DMS153 treated with DMSO at 0.1 percent for 48 hours (cell line): ENCODE measurements at regions not wholly inside any gene's neighbourhood (a gene's known extent, or its start where the extent isn't known, plus 50 kb on each side); places are given as distances from the start of the nearest gene placed in this dataset.

Source experiments
- DNase-seq: peaks from one replicate; lab custom pipeline; 2025; ENCODE audit not compliant: unreplicated experiment; lab: John Stamatoyannopoulos, UW

DNA sequence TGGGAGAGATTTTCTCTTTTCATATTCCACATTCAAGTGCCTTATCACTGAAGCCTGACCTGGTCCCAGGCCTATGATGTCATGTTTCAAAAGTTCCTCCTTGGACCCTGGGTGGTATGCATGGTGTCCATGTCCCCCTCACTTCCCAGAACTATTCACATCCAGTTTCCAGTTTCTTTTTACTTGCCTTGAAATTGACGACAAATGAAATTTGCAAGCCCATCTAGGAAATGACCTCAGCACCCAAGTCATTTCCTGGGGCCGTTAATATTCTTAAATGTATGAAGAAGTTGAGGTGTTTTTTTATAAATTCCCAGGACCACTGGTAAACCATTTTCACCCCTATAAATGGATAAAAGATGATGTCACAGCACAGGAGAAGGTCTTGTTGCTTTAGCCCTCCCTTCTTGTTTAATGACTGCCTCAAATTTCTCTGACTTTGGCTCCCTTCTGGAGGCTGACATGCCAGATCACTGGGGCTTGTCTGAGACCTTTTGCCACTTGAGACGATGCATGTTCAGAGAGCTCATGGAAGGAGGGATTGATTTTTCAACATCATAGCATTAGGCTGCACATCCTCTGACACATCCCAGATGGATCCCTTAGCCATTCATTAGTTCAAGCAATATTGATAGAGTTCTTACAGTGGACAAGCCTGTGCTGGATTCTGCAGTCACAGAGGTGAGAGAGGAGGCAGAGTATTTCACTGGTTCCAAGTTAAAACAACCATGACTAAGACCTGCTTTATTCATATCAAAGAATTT, 221.3 kb downstream of the PLPP3 start:
- DNase-seq, result no peak

DNA sequence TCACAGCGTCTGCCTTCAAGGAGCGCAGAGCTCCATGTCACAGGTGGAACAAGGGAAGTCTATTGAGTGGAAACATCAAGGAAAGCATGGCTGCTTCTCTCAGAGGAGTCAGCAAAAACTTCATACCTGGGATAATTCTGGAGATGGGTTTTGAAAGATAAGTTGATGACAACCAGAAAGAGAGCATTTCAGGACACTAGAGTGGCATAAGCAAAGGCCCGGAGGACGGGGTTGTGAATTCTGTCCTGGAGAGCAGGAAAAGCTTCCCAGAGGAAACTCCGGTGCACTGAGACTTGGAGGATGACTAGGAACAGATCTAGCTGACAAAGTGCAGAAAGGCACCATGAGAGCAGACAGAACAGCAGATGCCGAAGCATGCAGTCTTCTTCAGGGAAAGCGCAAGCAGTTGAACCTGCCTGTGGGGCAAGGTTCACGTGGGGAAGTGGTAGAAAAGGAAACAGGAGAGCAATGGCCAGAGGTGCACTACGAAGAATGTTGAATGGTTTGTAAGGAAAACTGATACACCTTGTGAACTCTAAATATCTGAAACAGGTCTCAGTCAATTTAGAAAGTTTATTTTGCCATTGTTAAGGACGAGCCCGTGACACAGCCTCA, 222.9 kb downstream of the PLPP3 start:
- no peak for DNase-seq

DNA sequence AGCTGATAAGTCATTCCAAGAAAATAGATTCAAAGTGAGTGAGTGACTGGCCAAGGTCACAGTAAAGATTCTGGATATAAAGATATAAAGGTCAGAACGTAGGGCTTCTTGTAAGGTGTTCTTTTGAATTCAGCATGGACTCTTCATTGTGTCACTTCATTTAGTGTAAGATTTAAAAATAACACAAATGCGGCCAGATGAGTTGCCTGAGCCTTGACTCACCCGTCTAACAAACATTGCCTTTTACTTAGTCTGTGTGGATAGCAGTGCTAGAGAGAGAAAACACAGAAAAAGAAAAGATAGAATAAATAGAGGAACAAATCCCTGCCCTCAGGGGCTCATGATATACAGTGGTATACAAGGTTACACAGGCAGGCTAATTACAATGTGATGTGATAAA, 223.4 kb downstream of the PLPP3 start:
- DNase-seq, result no peak

DNA sequence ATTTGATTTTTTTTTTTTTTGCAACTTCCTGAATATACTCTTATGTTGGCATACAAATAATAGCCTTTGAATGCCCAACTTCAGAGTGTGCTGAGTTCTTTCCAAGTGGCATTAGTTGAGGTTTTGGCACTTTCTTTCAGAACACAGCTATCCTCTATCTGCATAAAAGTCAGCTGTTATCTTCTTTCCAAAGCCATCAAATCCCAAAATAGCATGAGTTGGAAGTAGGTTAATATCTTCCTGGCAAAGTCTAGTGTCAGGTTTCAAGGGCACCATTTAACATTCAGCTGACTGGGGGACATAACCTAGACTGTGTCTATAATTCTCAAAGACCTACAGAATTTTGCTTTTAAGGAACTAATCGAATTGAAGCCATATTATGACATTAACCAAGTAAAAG, 223.9 kb downstream of the PLPP3 start:
- no peak for DNase-seq

DNA sequence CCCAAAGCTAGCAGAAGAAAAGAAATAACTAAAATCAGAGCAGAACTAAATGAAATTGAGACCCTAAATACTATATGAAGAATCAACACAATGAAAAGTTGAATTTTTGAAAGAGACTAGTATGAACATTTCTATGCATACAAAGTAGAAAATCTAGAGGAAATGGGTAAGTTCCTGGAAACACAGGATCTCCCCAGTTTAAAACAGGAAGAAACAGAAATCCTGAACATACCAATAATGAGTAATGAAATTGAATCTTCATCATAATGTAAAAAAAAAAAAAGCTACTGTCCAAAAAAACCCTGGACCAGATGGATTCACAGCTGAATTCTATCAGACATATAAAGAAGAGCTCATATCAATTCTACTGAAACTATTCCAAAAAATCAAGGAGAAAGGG, 233.5 kb downstream of the PLPP3 start:
- DNase-seq, result no peak

DNA sequence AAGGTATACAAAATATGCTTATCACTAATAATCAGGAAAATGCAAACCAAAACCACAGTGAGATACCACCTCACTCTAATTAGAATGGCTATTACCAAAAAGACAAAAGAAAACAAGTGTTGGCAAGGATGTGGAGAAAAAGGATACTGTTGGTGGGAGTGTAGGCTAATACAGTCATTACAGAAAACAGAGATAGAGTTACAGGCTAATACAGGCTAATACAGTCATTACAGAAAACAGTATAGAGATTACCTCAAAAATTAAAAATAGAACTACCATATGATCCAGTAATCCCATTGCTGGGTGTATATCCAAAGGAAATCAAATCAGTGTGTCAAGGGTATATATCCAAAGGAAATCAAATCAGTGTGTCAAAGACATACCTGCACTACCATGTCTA, 238.4 kb downstream of the PLPP3 start:
- no peak for DNase-seq

DNA sequence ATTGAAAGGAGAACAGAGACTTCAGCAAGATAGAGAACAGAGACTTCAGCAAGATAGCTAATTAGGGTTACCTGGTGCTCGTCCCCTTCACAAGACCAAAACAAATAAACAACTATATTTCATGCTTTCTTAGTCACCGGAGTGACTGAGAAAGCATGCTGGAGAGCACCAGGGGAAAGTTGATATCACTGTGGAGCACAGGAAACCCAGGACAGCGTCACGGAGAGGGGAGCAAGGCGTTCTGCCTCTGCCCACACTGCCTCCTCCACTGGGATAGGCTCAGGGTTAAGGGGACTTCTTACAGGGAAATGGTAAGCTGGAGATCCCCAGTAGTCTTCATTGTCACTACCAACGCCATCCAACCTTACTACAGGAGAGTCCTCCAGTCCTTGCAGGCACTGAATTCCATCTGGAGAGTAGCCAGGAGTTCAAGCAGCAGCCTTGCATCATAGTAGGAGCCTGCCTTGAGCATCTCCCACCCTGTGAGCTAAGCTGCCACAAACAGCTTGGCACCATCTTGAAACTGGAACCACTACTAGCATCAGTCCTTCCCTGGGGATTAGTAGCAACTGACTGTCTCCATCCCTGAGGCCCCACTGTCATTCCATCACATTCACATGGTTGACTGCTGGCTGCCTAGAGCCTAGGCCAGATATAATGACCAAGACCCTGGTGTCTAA, 239.4 kb downstream of the PLPP3 start:
- no peak for DNase-seq

DNA sequence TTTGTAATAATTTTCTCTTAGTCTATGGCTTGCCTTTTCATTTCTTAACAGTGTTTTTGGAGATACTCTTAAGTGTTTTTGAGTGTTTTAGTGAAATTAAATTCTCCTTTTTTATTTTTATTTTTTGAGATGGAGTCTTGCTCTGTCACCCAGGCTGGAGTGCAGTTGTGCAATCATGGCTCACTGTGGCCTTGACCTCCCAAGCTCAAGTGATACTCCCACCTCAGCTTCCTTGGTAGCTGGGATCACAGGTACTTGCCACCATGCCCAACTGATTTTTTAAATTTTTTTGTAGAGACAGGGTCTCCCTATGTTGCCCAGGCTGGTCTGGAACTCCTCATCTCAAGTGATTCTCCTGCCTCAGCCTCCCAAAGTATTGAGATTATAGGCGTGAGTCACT, 240.3 kb downstream of the PLPP3 start:
- no peak for DNase-seq

DNA sequence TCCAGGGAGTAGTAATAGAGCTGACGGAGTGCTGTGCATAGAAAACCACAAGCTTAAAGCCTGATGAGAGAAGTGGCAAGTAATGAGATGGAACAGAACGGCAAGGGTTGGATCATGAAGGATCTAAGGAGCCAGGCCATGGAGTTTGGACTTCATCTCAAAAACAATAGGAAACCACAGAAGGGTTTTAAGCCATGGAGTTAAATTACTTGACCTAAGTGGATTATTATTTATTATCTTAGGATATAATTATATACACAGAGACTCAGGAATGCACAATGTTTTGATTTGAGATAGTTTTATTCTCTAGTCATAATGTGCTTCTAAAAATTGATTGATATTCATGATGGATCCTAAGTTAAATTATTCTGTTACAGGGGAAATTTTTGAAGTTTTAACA, 242.4 kb downstream of the PLPP3 start:
- no peak for DNase-seq

DNA sequence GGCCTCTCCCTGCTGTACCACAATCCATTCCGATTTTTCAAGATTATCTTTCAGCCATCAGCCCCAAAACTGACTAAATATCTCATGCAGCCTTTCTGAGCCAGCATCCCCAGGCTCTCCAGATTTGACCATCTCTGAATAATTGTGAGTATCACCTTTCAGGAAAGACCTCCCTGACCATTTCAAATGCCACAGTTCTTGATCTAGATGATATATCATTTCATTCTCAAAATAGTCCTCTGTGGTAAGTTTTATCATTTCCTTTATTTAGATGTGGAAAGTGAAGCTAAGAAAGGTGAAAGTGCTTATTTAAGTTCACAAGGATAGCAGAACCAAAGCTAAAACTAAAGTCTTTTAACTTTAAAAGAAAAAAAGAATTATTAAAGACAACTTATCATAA, 244.0 kb downstream of the PLPP3 start:
- no peak for DNase-seq

DNA sequence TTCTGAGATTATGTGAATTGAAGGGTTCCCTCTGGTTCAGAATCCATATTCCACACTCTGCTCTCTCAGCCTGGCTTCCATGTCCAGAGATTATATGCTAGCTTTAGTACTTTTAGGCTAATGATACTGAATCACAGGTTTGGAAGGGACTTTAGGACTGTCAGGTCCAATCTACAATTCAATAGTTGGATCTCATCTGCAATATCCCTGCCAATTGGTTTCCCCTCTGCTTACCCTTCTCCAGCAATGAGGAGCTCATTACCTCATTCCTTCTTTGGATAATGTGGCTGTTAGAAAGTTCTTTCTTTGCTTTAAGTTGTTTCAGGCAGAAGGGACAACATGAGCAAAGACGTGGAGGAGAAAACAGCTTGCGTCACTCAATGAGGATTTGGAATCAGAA, 245.3 kb downstream of the PLPP3 start:
- no peak for DNase-seq

DNA sequence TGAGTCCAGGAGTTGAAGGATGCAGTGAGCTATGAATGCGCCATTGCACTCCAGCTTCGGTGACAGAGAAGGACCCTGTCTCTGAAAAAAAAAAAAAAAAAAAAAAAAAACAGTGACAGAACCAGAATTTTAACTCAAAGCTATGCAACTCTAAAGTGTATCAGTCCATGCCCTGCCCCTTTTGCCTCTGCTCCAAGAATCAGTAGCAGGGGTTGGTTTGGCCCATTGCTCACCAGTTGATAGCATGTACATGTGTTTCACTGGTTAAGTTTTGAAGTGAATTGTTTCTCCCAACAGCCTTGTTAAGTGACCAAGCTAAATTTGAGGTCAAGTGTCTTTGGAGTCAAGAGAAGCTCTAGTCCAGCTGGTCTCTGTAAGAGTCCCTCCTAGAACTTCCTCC, 245.9 kb downstream of the PLPP3 start:
- DNase-seq, result no peak

DNA sequence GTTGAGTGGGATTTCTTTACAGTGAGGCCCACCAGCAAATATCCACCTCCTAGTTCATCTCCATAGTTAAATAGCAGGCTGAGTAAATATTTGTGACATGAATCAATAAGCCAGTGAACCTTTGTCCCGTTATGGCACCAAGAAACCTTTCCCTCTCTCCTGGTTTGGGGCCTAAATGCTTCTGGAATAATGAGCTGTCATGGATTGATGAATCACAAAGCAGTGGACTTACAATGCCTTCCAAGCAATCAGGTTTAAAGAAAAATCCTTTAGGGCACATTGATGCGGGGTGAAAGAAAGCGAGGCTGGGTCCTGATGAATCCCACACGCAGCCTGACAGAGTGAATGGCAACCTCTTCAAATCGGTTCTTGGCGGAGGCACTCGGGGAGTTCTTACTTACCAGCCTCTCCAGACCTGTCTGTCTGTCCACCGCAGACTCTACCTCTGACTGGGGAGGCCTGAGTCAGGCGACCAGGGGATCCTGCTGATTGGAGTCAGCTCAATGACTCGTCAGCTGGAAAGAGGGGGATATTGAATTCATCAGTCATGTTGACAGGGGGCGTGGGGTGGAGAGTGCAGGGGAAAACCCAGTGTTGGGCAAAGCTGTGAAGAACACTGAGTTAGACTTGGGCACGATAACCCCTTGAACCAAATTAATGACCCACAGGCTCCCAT, 247.3 kb downstream of the PLPP3 start:
- DNase-seq, result no peak

DNA sequence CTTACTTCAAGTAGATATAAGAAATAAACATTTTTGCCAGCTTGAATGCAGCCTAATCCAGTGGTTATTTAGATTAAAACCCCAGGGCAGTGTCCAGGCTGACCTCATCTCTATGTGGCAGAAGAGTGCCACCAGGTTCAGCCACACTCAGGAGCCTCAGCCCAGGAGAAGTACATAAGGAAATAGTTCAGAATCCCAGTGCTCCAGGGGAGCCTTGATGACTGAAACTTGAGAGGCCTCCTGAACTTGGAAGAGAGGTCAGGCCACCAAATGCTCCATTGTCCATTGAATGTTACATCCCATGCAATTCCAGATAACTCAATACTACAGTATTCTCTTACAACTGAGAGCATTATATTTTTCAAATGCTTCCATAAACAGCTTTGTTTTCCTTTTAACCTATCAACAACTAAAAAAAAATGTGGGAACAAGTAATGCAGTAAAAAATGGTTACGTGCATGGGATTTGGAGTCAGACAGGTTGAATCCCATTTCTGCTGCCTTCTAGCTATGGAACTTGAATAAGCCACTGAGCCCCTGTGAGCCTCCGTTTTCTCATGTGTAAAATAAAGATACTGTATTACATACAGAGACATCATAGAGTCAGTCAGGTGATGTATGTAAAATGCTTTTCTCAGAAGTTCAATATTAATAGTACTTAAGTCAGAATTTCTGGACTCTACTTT, 248.0 kb downstream of the PLPP3 start:
- no peak for DNase-seq

DNA sequence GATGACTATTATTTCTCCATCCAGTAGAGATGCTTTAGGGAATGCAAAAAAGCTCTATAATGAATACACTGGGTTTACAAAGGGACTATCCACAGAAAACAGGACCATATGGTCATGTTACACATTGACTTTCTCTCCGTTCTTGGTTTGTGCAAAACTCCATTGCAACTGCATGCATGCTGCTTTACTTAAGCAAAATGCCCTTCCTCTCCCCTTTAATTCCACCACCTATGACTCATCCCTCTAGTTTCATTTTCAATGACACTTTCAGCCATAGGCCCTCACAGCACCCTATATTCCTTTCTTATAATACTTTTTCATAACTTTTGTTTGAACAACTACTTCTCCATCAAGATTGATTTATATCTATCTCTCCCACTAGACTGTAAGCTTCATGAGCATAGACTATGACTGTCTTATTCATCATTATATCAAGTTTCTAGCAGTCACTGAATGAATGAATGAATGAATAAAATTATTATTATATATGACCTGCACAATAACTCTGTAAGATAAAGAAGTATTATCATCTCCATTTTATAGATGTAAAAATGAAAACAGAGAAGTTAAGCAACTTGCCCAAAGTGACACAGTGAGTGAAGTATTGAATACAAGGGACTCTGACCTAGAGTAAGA, 248.9 kb downstream of the PLPP3 start:
- DNase-seq, result no peak

DNA sequence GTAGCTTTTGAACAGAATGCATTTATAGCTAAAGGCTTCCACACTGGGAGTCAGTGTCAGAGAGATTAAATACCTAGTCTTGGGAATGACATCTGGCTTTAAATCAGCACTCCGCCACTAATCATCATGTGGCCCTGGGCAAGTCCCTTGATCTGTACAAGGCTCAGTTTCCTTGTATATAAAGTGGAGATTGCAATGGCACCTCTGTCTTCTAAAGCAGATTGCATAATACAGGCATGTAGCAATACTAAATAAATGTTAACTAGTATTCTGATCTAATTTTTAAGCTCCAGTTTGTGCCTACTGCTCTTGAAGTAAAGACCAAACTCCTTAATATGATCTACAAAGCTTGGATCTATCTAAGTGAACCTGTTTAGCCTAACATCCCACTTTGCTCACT, 249.4 kb downstream of the PLPP3 start:
- no peak for DNase-seq

DNA sequence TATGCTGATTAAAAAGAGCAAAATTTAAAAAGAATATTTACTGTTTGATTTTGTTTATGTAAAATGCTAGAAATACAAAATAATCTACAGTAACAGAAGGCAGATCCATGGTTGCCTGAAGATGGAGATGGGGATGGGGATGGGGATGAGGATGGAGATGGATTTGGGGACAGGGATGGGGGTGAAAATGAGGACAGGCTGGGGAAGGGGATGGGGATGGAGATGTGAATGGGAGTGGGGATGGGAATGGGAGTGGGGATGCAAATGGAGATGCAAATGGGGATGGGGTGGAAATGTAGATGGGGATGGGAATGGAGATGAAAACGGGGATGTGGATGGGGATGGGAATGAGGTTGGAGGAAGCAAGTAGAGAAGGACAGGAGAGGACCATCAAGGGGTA, 252.2 kb downstream of the PLPP3 start:
- no peak for DNase-seq

DNA sequence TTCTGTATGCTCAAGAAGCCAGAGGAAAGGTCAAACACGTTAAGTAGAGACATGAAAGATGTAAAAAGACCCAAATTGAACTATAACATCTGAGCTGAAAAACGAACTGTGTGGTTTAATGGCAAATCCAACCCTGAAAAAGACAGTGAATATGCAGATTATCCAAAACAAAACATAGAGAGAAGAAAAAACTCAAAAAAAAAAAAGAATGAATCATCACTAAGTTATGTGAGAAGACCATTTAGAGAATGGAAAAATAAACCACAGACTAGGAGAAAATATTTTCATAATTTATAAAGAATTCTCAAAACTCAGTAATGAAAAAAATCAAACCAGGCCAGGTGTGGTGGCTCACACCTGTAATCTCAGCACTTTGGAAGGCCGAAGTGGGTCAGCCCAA, 253.3 kb downstream of the PLPP3 start:
- DNase-seq, result no peak

DNA sequence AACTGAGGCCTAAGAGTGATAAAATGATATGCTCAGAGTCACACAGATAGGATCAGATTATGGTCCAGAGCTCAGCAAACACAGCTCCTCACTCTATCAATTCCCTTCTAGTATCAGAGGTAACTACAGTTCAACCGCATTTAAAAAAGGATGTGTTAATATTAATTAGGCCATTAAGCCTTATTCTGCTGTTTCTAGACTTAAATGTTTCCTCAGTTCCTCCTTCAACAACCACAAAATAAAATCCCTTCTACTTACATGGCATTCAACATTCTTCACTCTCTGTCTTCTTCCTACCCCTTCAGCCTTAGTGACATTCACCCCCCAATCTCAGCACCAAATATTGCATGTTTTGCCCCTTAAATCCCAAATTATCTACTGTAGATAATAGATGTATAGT, 254.9 kb downstream of the PLPP3 start:
- DNase-seq, result no peak

DNA sequence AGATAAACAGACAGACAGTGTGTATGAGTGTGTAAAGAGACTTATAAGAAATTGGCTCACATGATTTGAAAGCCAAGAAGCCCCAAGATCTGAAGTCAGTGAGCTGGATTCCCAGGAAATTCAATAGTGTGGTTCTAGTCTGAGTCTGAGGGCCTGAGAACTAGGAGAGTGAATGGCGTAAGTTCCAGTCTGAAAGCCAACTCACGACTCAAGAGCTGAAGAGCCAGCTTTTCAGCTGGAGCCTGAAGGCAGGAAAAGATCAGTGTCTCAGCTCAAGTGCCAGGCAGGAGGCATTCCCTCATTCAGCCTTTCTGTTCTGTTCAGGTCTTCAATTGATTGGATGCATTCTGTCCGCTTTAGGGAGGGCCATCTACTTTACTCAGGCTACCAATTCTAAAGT, 257.2 kb downstream of the PLPP3 start:
- no peak for DNase-seq

DNA sequence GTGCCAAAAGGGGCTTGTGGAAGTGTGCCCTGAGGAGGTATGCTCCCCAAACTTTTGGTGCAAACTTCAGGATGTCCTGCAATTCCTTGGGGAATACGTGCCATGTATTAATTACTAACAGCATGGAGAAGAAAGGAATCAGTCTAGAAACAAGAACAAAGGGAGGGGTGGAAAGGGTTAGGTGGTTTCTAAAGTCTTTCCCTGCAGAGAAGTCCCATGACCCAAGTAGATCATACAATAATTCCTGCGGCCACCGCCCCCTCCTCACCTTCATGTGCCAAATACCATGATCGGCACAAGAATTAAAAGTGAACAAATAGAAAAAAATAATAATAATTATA, 258.2 kb downstream of the PLPP3 start:
- no peak for DNase-seq
